Activated naive CD4-positive, alpha-beta T cell treated with anti-CD3 and anti-CD28 coated beads, Interleukin-2, amount 50 U/mL, for 72 hours (primary cell): ENCODE measurements at regions not wholly inside any gene's neighbourhood (a gene's known extent, or its start where the extent isn't known, plus 50 kb on each side); places are given as distances from the start of the nearest gene placed in this dataset.
A peak's percentile ranks its signal among the peaks of the same experiment; 100 is the strongest.
"Not testable (repeated sequence)": the region's sequence is repeated elsewhere in the genome, so short reads cannot be mapped to it uniquely, and the experiment has no call there.

Experiments
- ATAC-seq, 2 donors: fragments of 150-1000 bp; cut with Tn5 transposase; 2 replicates each; pipeline ENCODE4 v1.10.0; 2021; ENCODE audit warnings: mild to moderate bottlenecking in 2 of 2, moderate library complexity in 2 of 2
- DNase-seq, 2 donors: peaks; one replicate each; pipeline ENCODE4 v3.0.0; 2021 to 2022; ENCODE audit warnings: low spot score in 2 of 2
- H3K27ac Mint-ChIP-seq, 2 donors: one replicate each; pipeline ENCODE4 v1.8.0; 2022; ENCODE audit warnings: mild to moderate bottlenecking in 2 of 2, mixed read lengths in 2 of 2
- H3K36me3 Mint-ChIP-seq, 2 donors: one replicate each; pipeline ENCODE4 v1.8.0; 2022; ENCODE audit warnings: mixed read lengths in 2 of 2
- H3K9me3 Mint-ChIP-seq, 2 donors: one replicate each; pipeline ENCODE4 v1.8.0; 2022; ENCODE audit warnings: mixed read lengths in 2 of 2

DNA sequence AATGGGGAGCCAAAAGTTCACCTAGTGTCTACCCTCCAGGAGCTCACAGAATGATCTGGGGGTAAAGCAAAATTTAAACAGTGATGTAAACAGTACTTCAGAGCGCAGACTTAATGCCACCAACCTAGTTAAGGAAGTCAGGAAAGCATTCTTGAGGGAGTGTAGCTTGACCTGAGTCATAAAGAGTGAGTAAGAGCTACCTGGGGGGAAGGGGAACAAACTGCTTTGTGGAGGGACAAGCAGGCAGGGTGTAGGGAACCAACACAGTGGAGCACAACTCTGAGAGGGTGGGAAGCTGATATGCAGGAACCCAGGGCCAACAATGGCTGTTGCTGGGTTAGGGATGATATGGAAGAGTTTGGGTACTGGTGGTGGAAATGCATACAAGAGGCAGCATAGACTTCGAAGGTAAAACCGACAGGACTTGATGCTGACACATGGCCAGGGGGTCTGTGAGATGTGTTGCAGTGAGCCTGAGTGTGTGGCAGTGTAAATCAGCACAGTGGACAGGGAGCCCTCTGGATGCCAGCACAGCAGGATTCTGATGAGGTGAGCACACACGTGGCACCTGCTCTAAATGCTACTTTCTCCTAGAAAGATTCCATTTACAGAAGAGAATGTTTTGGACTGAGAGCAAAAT, 58.3 kb upstream of the CYP2D6 start:
- ATAC-seq = peak; percentile 39 to 41
- peaks cover 0 to 11% of the 10 kb centered on the region in 2 donors for H3K36me3 Mint-ChIP-seq
- peak overlapping the region in 1 of 2 donors; percentile 77 for H3K27ac Mint-ChIP-seq
- DNase-seq = no peak
- no peaks in the 10 kb centered on the region for H3K9me3 Mint-ChIP-seq

DNA sequence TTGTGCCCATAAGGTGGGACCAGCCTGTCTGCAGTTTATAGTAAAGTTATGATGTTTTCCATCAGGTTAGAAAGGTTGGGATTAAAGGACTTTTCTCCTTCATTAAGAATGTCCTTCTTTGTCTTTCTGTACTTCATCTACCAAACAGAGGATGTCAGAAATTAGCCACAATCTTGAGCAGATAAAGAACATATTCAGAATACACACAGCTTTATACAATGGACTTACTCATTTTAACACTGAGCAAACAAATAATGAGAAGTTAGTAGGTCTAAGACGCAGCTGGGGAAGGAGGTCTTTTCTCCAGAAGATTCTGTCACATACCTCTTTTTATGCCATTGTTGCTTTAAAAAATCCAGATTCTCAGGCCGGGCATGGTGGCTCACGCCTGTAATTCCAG, 57.0 kb upstream of the CYP2D6 start:
- Mint-ChIP-seq H3K27ac (no peak overlapping the region), H3K36me3 (peaks cover 0 to 12% of the 10 kb centered on the region in 2 donors), H3K9me3 (no peaks in the 10 kb centered on the region)
- ATAC-seq (no peak), DNase-seq (no peak)

DNA sequence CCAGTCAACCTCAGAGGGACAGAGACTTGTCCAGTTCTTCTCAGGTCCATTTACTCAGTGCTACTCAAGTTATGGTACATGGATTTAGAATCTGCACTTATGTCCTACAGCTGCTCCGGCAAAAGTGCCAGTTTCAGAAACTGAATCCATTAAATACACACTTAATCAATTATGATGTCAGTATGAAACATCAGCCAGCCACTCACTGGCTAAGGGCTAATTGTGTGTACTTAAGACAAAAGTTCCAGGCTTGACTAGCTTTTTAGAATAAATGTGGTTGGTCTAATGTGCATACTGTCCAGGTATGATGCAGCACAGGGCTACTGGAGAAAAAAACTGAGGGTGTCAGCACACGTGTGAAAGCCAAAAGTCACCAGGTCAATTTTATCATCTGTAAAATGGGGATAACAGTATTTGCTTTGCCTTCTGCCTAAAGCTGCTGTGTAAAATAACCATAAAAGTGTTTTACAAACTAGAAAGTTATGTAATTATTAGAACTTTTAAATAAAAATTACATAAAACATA, 55.4 kb upstream of the CYP2D6 start:
- H3K36me3 Mint-ChIP-seq = peaks cover 0 to 13% of the 10 kb centered on the region in 2 donors
- ATAC-seq = no peak
- no peak overlapping the region for H3K27ac Mint-ChIP-seq
- H3K9me3 Mint-ChIP-seq = no peaks in the 10 kb centered on the region
- no peak for DNase-seq

DNA sequence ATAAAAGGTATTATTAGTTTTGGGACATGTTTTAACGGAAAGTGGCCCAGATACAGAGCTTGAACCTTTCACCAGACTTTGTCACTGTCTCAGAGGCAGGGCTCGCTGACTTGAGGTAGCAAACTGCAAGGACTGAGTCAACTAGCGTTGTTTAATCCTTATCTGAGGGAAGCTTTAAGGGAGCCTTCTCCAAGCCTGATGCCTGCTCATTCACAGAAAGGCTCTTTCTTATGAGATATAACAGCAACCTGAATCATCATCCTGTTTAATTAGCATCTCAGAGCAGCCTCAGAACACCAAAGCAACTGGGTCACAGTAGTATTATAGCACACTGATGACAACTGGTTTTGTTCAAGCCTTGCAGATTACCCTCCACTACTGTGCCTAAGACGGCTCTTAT, 54.2 kb upstream of the CYP2D6 start:
- ATAC-seq (peak; percentile 61 to 65), DNase-seq (no peak)
- no peaks in the 10 kb centered on the region for H3K9me3 Mint-ChIP-seq
- no peak overlapping the region for H3K27ac Mint-ChIP-seq
- peaks cover 0 to 13% of the 10 kb centered on the region in 2 donors for H3K36me3 Mint-ChIP-seq

DNA sequence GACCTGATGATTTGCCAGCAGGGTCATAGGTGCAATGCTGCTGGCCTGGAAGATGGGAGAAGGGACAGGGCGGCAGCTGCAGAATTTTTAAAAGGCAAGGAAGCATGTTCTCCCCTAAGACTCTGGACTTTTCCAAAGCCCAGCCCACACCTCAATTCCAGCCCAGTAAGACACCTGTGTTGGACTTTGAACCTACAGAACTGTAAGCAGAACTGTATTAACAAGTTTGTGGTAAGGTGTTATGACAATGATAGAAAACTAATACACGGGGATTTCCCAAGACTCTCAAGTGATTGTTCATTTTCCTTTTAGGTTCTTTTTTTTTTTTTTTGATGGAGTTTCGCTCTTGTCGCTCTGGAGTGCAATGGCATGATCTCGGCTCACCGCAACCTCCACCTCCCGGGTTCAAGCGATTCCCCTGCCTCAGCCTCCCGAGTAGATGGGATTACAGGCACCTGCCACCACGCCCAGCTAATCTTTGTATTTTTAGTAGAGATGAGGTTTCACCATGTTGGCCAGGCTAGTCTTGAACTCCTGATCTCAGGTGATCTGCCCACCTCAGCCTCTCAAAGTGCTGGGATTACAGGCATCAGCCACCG, 53.0 kb upstream of the CYP2D6 start:
- H3K9me3 Mint-ChIP-seq, DNase-seq: not testable (repeated sequence)
- Mint-ChIP-seq H3K27ac (peak overlapping the region; percentile 18 to 82), H3K36me3 (peaks cover 0 to 21% of the 10 kb centered on the region in 2 donors)
- peak; percentile 55 to 67 for ATAC-seq

DNA sequence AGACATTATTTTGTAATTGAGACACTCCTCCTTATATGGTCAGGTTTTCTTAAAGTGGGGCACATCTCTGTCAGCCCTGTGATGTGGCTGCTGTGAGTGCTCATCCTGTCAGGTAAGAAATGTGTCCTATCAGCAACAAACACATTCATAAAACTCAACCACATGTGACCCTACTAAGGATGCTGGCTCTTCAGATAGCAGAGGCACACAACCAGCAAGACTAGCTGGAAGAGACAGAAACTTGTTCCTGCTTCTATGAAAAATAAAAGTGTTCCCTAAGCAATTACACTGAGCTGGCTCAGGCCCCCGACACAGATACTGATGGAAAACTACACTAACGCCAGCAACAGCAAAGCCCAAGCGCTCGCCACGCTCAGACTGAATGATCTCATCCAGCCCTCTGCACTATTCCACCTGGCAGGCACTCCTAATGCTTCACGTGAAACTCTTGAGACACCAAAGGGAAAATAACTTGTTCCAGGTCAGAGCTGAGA, 49.8 kb upstream of the CYP2D6 start:
- Mint-ChIP-seq H3K36me3 (peaks cover 0 to 41% of the 10 kb centered on the region in 2 donors), H3K27ac (peak overlapping the region; percentile 44 to 91), H3K9me3 (peaks cover 0 to 4% of the 10 kb centered on the region in 2 donors)
- ATAC-seq = peak; percentile 74 to 87
- peak in 1 of 2 donors; percentile 45 for DNase-seq
